GM12892 (cell line): ENCODE measurements at regions not wholly inside any gene's neighbourhood (a gene's known extent, or its start where the extent isn't known, plus 50 kb on each side); places are given as distances from the start of the nearest gene placed in this dataset.

ENCODE experiments used
- POLR2A ChIP-seq: IDR thresholded peaks from 2 replicates; pipeline ENCODE4 v1.6.1; 2011; ENCODE audit warnings: low read depth, low read length, control low read depth
- POLR2AphosphoS5 ChIP-seq: IDR thresholded peaks from 2 replicates; pipeline ENCODE4 v1.6.1; 2011; ENCODE audit warnings: low read depth, low read length, control low read depth
- TAF1 ChIP-seq: IDR thresholded peaks from 2 replicates; pipeline ENCODE4 v1.6.1; 2011; ENCODE audit warnings: low read depth, mild to moderate bottlenecking, control low read depth, low read length, borderline replicate concordance

DNA sequence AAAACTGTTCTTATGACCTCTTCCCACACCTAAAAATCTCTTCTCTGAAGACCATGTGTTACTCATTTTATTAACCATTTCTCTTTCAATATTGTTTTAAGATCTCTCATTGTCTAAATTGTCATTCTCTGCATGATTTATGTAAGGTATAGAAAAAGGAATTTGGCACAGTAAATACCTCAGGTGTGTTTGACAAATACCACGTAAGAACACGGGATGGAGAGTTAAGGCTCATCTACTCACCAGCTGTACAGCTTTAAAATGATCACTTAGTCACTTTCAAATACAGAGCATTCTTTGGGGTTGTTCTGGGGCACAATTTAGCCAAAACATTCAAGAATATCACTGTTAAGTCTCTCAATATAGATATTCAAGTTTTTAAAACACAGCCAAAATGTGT lies 627.1 kb downstream of the MCTP2 start:
- TF ChIP-seq POLR2A (no peak), TAF1 (no peak), POLR2AphosphoS5 (no peak)
